NCI-H345 (cell line): ENCODE measurements at regions not wholly inside any gene's neighbourhood (a gene's known extent, or its start where the extent isn't known, plus 50 kb on each side); places are given as distances from the start of the nearest gene placed in this dataset.
"Not testable (repeated sequence)": the region's sequence is repeated elsewhere in the genome, so short reads cannot be mapped to it uniquely, and the experiment has no call there.

Experiments used
- DNase-seq: peaks from one replicate; lab custom pipeline; 2025; lab: John Stamatoyannopoulos, UW

DNA sequence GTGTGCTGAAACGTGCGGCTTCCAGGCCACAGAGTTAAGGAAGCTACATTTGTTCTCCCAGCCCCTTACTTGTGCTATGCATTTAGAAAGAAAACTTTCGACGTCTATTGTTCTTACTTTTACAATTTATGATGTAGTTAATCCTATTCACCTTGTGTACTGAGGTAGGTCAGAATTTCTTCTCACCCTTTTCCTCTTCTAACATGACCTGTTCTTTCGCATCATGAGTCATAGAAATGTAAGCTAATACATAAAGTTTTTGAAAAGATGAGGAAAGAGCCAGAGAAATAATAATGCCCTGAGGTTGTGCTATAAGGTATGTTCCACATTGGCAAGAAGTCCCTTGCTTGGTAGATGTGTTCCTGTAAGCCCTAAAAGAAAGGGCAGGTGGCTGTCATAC is 298.3 kb downstream of the TRIML1 start:
- DNase-seq, result no peak

- peak; percentile 72 for DNase-seq
Observed at GRCh38 chr4:188438391-188438824, 299.2 kb downstream of the TRIML1 start.

GRCh38 chr4:188439641-188440311 is 300.5 kb downstream of the TRIML1 start:
- peak; percentile 83 for DNase-seq

GRCh38 chr4:188444500-188444899 is 305.3 kb downstream of the TRIML1 start:
- no peak for DNase-seq

DNA sequence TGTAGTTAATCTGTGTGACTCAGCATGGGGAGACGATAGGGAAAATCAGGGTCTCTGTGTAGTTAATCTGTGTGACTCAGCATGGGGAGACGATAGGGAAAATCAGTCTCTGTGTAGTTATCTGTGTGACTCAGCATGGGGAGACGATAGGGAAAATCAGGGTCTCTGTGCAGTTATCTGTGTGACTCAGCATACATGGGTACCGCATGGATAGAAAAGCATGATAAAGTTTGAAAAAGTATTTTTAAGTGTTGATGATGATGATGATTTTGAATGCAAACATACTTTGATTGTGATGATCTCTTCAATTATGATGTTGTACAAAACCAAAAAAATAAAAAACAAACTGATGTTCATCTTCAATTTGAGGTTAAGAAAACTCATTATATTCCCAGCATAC is 309.8 kb downstream of the TRIML1 start:
- not testable (repeated sequence) for DNase-seq

- no peak for DNase-seq
Observed at GRCh38 chr4:188450571-188450970, 311.3 kb downstream of the TRIML1 start.

GRCh38 chr4:188452097-188452496 is 312.9 kb downstream of the TRIML1 start:
- DNase-seq, result no peak

GRCh38 chr4:188454575-188454974 is 315.3 kb downstream of the TRIML1 start:
- DNase-seq, result no peak

GRCh38 chr4:188455062-188455752 is 316.0 kb downstream of the TRIML1 start:
- DNase-seq, result no peak

GRCh38 chr4:188459381-188459780 is 320.1 kb downstream of the TRIML1 start:
- no peak for DNase-seq

DNA sequence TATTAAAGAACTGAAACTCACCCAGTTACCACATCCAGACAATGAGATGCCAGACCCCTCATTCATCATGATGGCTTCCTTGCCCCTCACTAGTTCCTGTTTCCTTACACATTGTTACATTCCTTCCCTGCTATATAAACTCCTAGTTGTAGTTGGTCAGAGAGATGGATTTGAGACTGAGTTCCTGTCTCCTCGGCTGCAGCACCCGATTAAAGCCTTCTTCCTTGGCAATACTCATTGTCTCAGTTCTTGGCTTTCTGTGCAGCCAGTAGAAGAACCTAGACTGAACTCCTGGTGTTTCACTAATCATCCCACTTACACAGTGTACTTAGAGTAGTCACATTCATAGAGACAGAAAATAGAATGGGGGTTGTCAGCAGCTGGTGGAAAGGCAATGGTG is 324.7 kb downstream of the TRIML1 start:
- DNase-seq, result no peak

GRCh38 chr4:188466001-188466400 is 326.8 kb downstream of the TRIML1 start:
- no peak for DNase-seq

DNA sequence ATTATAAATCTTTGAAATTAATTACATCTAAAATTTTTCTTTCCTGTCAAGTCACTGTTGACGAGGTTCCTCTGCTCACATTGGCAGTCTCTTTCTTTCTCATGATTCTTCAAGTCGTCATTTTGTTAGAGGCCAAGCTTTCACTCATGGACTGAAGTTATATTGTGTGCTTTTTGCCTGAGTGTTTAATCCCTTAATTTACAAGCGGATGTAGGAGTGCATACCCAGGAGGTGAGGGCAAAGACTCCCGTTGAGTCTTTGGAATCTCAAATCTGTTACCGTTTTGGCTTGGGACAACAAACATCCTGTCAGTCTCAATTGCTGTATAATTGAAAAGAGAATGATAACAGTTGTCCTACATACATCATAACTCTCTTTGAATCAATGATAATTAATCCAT is 345.0 kb downstream of the TRIML1 start:
- no peak for DNase-seq

- no peak for DNase-seq
Observed at GRCh38 chr4:188485906-188486305, 346.7 kb downstream of the TRIML1 start.

- no peak for DNase-seq
Observed at GRCh38 chr4:188492886-188493285, 353.6 kb downstream of the TRIML1 start.

DNA sequence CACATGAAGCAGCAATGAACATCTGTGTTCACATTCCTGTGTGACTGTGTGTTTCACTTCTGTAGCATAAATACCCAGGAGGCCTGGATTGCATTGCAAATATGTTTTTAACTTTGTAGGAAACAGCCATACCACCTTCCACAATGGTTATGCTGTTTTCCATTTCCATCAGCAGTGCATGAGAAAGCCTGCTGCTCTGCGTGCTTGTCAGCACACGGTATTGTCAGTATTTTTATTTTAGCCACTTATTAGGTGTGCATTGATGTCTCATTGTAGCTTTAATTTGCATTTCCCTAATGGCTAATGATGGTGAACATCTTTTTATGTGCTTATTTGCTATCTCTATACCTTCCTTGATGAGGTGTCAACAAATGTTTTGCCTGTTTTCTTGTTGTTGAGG is 355.9 kb downstream of the TRIML1 start:
- no peak for DNase-seq

DNA sequence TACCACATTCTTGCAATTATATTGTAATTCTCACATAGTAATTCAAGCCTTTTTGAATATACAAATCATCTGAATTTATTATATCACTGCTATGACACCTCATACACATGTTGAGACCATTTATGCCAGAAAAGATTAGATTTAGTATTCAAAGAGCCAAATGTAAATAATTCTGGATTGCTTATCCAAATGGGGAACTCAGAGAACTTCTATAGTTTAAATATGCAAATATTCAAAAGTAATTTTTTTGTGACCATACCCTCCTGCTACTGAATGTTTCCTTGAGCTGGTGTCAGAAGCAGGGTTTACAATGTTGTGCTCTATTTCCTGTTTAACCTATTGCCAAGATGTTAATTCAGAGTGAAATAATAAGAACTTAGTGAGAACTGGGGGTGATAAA is 372.2 kb downstream of the TRIML1 start:
- no peak for DNase-seq

DNA sequence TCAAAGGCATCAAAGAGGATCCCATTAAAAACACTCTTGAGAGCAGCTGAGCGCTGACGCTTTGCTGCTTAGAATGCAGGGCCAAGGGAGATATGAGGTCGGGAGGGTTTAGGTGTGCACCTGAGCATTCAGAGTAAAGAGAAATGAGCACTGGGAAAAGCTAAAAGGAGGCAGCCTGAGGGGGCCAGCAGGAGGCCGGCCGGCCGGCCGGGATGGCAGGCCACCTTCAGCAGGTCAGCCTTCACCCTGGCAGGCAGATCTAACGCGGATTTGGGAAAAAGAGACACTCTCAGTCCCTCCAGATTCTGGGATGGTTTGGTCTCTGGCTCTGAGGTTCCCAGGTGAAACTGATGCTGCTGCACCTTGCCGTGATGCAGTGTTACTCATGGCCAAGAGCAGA is 393.5 kb downstream of the TRIML1 start:
- DNase-seq, result no peak

GRCh38 chr4:188534297-188534696 is 395.1 kb downstream of the TRIML1 start:
- no peak for DNase-seq

DNA sequence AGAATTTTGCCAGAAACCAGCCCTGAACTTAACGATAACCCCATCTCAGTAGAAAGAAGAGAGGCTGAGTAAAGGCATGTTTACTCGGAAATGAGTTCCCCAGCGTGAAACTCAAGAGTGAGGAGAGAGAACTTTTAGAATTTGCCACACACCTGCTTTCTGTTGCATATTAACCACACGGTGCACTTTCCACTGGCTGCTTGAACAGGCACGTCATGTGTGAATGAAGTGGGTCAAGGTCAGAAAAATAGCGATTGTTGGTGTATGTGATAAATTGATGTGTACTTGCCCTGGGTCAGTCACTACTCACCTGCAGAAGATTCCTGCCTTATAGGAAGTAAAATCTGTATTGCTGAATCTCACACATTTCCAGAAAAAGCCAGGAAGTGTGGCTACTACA is 395.7 kb downstream of the TRIML1 start:
- DNase-seq, result no peak

- no peak for DNase-seq
Observed at GRCh38 chr4:188536826-188537225, 397.6 kb downstream of the TRIML1 start.

DNA sequence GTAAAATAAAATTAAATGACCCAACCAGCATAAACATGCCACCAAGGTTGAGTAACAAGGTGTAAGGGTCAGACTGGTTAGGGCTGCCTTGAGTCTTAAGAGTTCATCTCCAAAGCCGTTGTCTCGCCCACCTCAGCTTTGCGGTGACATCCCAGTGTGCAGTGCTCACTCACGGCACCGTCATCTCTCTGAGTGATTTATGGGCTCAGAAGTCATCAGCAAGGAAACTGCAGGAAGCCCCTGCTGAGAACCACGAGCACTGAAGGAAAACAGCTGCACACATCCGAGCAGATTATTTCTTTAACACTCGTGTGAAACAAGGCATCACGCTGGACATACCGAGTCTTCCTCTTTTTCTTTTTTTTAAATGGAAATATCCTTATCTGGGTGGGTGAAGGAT is 411.1 kb downstream of the TRIML1 start:
- no peak for DNase-seq

DNA sequence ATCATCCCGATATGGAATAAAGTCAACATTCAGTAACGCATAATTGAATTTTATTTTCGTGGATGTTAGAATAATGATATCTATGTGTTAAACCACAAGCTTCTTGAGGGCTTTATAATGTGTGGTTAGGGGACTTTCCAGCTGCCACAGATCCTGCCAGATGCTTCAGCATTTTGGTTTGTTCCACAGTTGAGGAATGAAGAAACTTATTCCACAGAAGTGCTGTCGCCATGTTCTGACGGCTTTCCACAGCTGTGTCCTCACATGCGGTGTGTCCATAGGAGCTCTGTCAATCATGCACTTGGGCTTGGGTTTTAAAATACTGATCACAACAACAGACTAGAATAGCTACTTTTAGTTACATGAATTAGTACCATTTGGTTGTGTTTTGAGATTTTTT is 411.9 kb downstream of the TRIML1 start:
- no peak for DNase-seq

- DNase-seq, result no peak
Observed at GRCh38 chr4:188552741-188553275, 413.6 kb downstream of the TRIML1 start.
